AG04450 (cell line): ENCODE measurements at regions not wholly inside any gene's neighbourhood (a gene's known extent, or its start where the extent isn't known, plus 50 kb on each side); places are given as distances from the start of the nearest gene placed in this dataset.

Experiments used
- CTCF ChIA-PET: fragments of 300-600, 350-600 bp; formaldehyde crosslinking; extraction: SDS; loops from one replicate; lab custom pipeline; 2022; ENCODE audit warnings: antibody characterized with exemption, inconsistent platforms; lab: Charles Lee
- POLR2A ChIA-PET: fragments of 350-600 bp; formaldehyde crosslinking; extraction: SDS; loops from one replicate; lab custom pipeline; 2021; ENCODE audit warnings: antibody characterized with exemption, inconsistent platforms; lab: Yijun Ruan, JAX
- DNase-seq: peaks from one replicate; pipeline ENCODE4 v3.0.0-alpha.2; 2011; ENCODE audit warnings: low read depth, low spot score
- H3K27ac ChIP-seq: one replicate; pipeline ENCODE4 v1.5.1; 2012; ENCODE audit warnings: low read depth, low read length, control low read depth
- H3K27me3 ChIP-seq: one replicate; pipeline ENCODE4 v1.6.0; 2012; ENCODE audit warnings: low read length; ENCODE audit not compliant: control insufficient read depth, insufficient read depth
- H3K4me3 ChIP-seq: 2 replicates; pipeline ENCODE4 v1.5.1; 2011; ENCODE audit warnings: mild to moderate bottlenecking, low read depth, low read length, control low read depth
- H3K9me3 ChIP-seq: 2 replicates; pipeline ENCODE4 v1.5.1; 2012; ENCODE audit warnings: low read length; ENCODE audit not compliant: control insufficient read depth, insufficient read depth
- CTCF ChIP-seq: IDR thresholded peaks from 2 replicates; pipeline ENCODE4 v1.5.1; 2011; ENCODE audit warnings: low read depth, low read length, control low read depth, inconsistent platforms

GRCh38 chr5:81838307-81838906, 87.5 kb upstream of the SSBP2 start:
- POLR2A ChIA-PET, result interaction anchor here (1.2 to 1.9 kb wide), 2 partner anchors 14 to 87 kb away, joined by 3 to 6 read pairs; partner anchors contain the start of gene SSBP2
- peak; percentile 62 for TF ChIP-seq CTCF
- no peak for DNase-seq
- H3K27ac ChIP-seq, result no peak overlapping the region
- H3K9me3 ChIP-seq, result no peaks in the 10 kb centered on the region
- H3K4me3 ChIP-seq, result no peak overlapping the region
- CTCF ChIA-PET, result interaction anchor here (0.6 to 2.8 kb wide), 16 partner anchors 9 to 420 kb away, joined by 3 to 12 read pairs (median 4); no protein-coding TSS in a partner anchor
- H3K27me3 ChIP-seq, result no peaks in the 10 kb centered on the region

GRCh38 chr5:81837667-81838306, 86.9 kb upstream of the SSBP2 start:
- no peak for DNase-seq
- Histone ChIP-seq H3K27ac (no peak overlapping the region), H3K27me3 (no peaks in the 10 kb centered on the region), H3K4me3 (no peak overlapping the region), H3K9me3 (no peaks in the 10 kb centered on the region)
- TF ChIP-seq CTCF, result no peak
- ChIA-PET POLR2A (interaction anchor here (1.2 to 1.9 kb wide), 2 partner anchors 14 to 87 kb away, joined by 3 to 6 read pairs; partner anchors contain the start of gene SSBP2), CTCF (interaction anchor here (0.6 to 2.8 kb wide), 13 partner anchors 12 to 421 kb away, joined by 3 to 12 read pairs (median 4); no protein-coding TSS in a partner anchor)

- DNase-seq, result no peak
- CTCF ChIA-PET, result interaction anchor here (0.7 kb wide), 1 partner anchor 411 kb away, joined by 3 read pairs; no protein-coding TSS in a partner anchor
- no peaks in the 10 kb centered on the region for H3K9me3 ChIP-seq
- H3K4me3 ChIP-seq, result no peak overlapping the region
- POLR2A ChIA-PET, result interaction anchor here (0.5 to 1.2 kb wide), 2 partner anchors 16 to 85 kb away, joined by 3 read pairs; partner anchors contain the start of gene SSBP2
- H3K27me3 ChIP-seq, result no peaks in the 10 kb centered on the region
- TF ChIP-seq CTCF, result no peak
- H3K27ac ChIP-seq, result no peak overlapping the region
Observed at GRCh38 chr5:81835814-81836367, 85.0 kb upstream of the SSBP2 start.

GRCh38 chr5:81834021-81834660, 83.2 kb upstream of the SSBP2 start:
- no peak for TF ChIP-seq CTCF
- DNase-seq, result no peak
- Histone ChIP-seq H3K27me3 (no peaks in the 10 kb centered on the region), H3K4me3 (no peak overlapping the region), H3K9me3 (0 out of 2 replicates have a peak, but pooled peaks cover 1% of the 10 kb centered on the region), H3K27ac (no peak overlapping the region)
- CTCF ChIA-PET, result no interaction called here
- POLR2A ChIA-PET, result no interaction called here
